Lower lobe of right lung (tissue), 2 donors: ENCODE measurements at regions not wholly inside any gene's neighbourhood (a gene's known extent, or its start where the extent isn't known, plus 50 kb on each side); places are given as distances from the start of the nearest gene placed in this dataset.

Source experiments
- ATAC-seq, 2 donors: fragments of 200-7000 bp; cut with Tn5 transposase; one replicate each; pipeline ENCODE4 v1.9.1; 2020 to 2022; ENCODE audit warnings: mild to moderate bottlenecking in 2 of 2, moderate library complexity in 2 of 2
- DNase-seq: peaks from one replicate; pipeline ENCODE4 v3.0.0-alpha.2; 2020
- H3K27ac ChIP-seq: fragments of 200-600 bp; one replicate; pipeline ENCODE4 v1.8.0; 2022
- H3K27me3 ChIP-seq: fragments of 200-600 bp; one replicate; pipeline ENCODE4 v1.8.0; 2022; ENCODE audit warnings: low read depth
- H3K36me3 ChIP-seq: fragments of 200-600 bp; one replicate; pipeline ENCODE4 v1.8.0; 2022; ENCODE audit warnings: mild to moderate bottlenecking
- H3K4me1 ChIP-seq: fragments of 200-600 bp; one replicate; pipeline ENCODE4 v1.8.0; 2022
- H3K4me3 ChIP-seq: fragments of 200-600 bp; one replicate; pipeline ENCODE4 v1.8.0; 2022; ENCODE audit warnings: mild to moderate bottlenecking
- H3K9me3 ChIP-seq: fragments of 200-600 bp; one replicate; pipeline ENCODE4 v1.8.0; 2022
- CTCF ChIP-seq: fragments of 200-600 bp; IDR thresholded peaks from one replicate; pipeline ENCODE4 v1.8.0; 2022; ENCODE audit warnings: antibody characterized with exemption, mild to moderate bottlenecking
- intact Hi-C: fragments of 100-400 bp; cut with DNase I; formaldehyde crosslinking; loops from one replicate; pipeline ENCODE4 v1.11.0; 2022
- donor health status: DM: no; HTN: yes; CAD: no; lungs with severe emphysema.

- ATAC-seq (no peak), DNase-seq (no peak)
- no peak for TF ChIP-seq CTCF
- Histone ChIP-seq H3K36me3 (no peaks in the 10 kb centered on the region), H3K27ac (no peak overlapping the region), H3K4me1 (no peaks in the 10 kb centered on the region), H3K9me3 (no peaks in the 10 kb centered on the region), H3K27me3 (no peaks in the 10 kb centered on the region), H3K4me3 (no peak overlapping the region)
- intact Hi-C loops = no loop called here
Observed at GRCh38 chr2:140128909-140129308, 1348.7 kb upstream of the NXPH2 start.

GRCh38 chr2:140122001-140122400 lies 1341.8 kb upstream of the NXPH2 start:
- H3K9me3 ChIP-seq = no peaks in the 10 kb centered on the region
- TF ChIP-seq CTCF = no peak
- no peaks in the 10 kb centered on the region for H3K36me3 ChIP-seq
- DNase-seq (no peak), ATAC-seq (no peak)
- H3K4me3 ChIP-seq = no peak overlapping the region
- intact Hi-C loops = no loop called here
- no peaks in the 10 kb centered on the region for H3K27me3 ChIP-seq
- H3K4me1 ChIP-seq = no peaks in the 10 kb centered on the region
- no peak overlapping the region for H3K27ac ChIP-seq

GRCh38 chr2:140117386-140117785 lies 1337.2 kb upstream of the NXPH2 start:
- Histone ChIP-seq H3K9me3 (no peaks in the 10 kb centered on the region), H3K27me3 (no peaks in the 10 kb centered on the region), H3K4me3 (no peak overlapping the region), H3K4me1 (no peaks in the 10 kb centered on the region), H3K36me3 (no peaks in the 10 kb centered on the region), H3K27ac (no peak overlapping the region)
- intact Hi-C loops = no loop called here
- DNase-seq (no peak), ATAC-seq (no peak)
- TF ChIP-seq CTCF = no peak

GRCh38 chr2:140108706-140109475 lies 1328.7 kb upstream of the NXPH2 start:
- Histone ChIP-seq H3K36me3 (no peaks in the 10 kb centered on the region), H3K27me3 (no peaks in the 10 kb centered on the region), H3K27ac (no peak overlapping the region), H3K9me3 (no peaks in the 10 kb centered on the region), H3K4me3 (no peak overlapping the region), H3K4me1 (no peaks in the 10 kb centered on the region)
- TF ChIP-seq CTCF = no peak
- intact Hi-C loops = no loop called here
- ATAC-seq = no peak
- no peak for DNase-seq

GRCh38 chr2:140091926-140092325 lies 1311.7 kb upstream of the NXPH2 start:
- DNase-seq (no peak), ATAC-seq (no peak)
- H3K27ac ChIP-seq = no peak overlapping the region
- intact Hi-C loops = no loop called here
- TF ChIP-seq CTCF = no peak
- no peaks in the 10 kb centered on the region for H3K4me1 ChIP-seq
- no peak overlapping the region for H3K4me3 ChIP-seq
- H3K36me3 ChIP-seq = no peaks in the 10 kb centered on the region
- H3K27me3 ChIP-seq = no peaks in the 10 kb centered on the region
- H3K9me3 ChIP-seq = no peaks in the 10 kb centered on the region
